ENCODE measurements at regions not wholly inside any gene's neighbourhood (a gene's known extent, or its start where the extent isn't known, plus 50 kb on each side); places are given as distances from the start of the nearest gene placed in this dataset.

DNA sequence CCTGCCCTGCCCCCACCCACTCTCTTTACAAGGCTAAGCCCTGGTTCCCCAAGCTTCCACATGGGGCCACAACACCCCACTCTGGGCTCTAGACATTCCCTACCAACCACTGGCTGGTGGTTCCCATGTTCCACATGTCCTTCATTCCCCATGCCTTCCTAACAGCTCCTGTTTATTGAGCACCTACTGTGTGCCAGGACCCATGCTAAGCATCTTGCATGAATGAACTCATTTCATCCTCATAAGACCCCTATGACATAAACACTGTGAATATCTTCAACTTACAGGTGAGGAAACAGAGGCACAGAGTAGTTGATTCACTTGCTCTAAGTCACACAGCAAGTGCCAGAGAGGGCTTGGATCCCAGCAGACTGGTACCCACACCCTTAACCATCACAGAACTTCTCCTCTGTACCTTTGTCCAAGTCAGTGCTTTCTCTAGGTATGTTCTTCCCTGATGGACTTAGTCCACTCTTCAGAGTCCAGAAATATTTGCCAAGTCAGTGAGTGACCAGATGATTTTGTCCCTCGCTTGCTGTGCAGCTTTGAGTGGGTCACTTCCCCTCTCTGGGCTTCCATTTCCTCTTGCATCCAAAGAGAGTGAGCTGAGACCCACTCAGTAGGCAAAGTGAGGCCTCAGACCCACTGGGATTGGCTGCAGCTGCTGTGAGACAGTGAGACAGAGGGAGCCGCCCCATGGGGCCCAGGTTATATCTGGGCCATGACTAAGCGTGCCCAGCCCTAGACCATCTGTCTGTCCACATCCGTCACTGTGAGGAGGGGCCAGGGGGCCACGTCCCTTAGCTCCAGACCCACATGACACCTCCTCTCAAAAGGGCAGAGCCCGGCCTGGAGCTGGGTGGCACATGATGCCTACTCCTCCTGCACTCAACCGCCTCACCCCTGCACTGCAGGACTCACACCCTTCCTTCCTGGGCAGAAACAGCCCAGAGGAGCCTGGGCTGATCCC is 132.4 kb downstream of the MN1 start:
- H3K4me1 ChIP-seq (ENCODE audit: low read length), result no peaks in the 10 kb centered on the region
- H4K20me1 ChIP-seq (ENCODE audit: insufficient read depth, low read length), result no peaks in the 10 kb centered on the region
- H3K9ac ChIP-seq (ENCODE audit: low read length), result no peak overlapping the region
- no peaks in the 10 kb centered on the region for H3F3A ChIP-seq (ENCODE audit: insufficient read depth, low read length)
- H2AFZ ChIP-seq (ENCODE audit: low read length), result no peak overlapping the region
- DNase-seq, result no peak
- H3K9me3 ChIP-seq (replicated peaks; ENCODE audit: insufficient read depth, low read length), result no peaks in the 10 kb centered on the region
- H3K4me2 ChIP-seq (ENCODE audit: low read depth, low read length), result no peak overlapping the region
- no peaks in the 10 kb centered on the region for H3K9me2 ChIP-seq (replicated peaks; ENCODE audit: insufficient read depth, low read length)
- no peaks in the 10 kb centered on the region for H3K79me2 ChIP-seq (ENCODE audit: low read length)
- peaks cover 65% of the 10 kb centered on the region for H3K27me3 ChIP-seq (replicated peaks; ENCODE audit: insufficient read depth, low read length)
- no peaks in the 10 kb centered on the region for H3K36me3 ChIP-seq (replicated peaks; ENCODE audit: insufficient read depth, low read length)
- TF ChIP-seq EZH2 (optimal IDR thresholded peaks at IDR 0.05; ENCODE audit: low read depth, low read length), result no peak
- TF ChIP-seq EZH2phosphoT487 (IDR thresholded peaks at IDR 0.05; ENCODE audit: low read length), result no peak
- TF ChIP-seq CTCF (IDR thresholded peaks at IDR 0.05; ENCODE audit: low read length), result no peak
- H3K4me3 ChIP-seq (ENCODE audit: low read length), result no peak overlapping the region
- no peak overlapping the region for H3K27ac ChIP-seq (ENCODE audit: low read length)

- H3K79me2 ChIP-seq (ENCODE audit: low read length), result no peaks in the 10 kb centered on the region
- H3K9me2 ChIP-seq (replicated peaks; ENCODE audit: insufficient read depth, low read length), result no peaks in the 10 kb centered on the region
- H3K4me3 ChIP-seq (ENCODE audit: low read length), result no peak overlapping the region
- no peak overlapping the region for H3K9ac ChIP-seq (ENCODE audit: low read length)
- peaks cover 65% of the 10 kb centered on the region for H3K27me3 ChIP-seq (replicated peaks; ENCODE audit: insufficient read depth, low read length)
- H3K36me3 ChIP-seq (replicated peaks; ENCODE audit: insufficient read depth, low read length), result no peaks in the 10 kb centered on the region
- no peaks in the 10 kb centered on the region for H3F3A ChIP-seq (ENCODE audit: insufficient read depth, low read length)
- no peak for DNase-seq
- no peak overlapping the region for H2AFZ ChIP-seq (ENCODE audit: low read length)
- no peak overlapping the region for H3K27ac ChIP-seq (ENCODE audit: low read length)
- TF ChIP-seq EZH2 (optimal IDR thresholded peaks at IDR 0.05; ENCODE audit: low read depth, low read length) (no peak), EZH2phosphoT487 (IDR thresholded peaks at IDR 0.05; ENCODE audit: low read length) (no peak), CTCF (IDR thresholded peaks at IDR 0.05; ENCODE audit: low read length) (no peak)
- no peak overlapping the region for H3K4me2 ChIP-seq (ENCODE audit: low read depth, low read length)
- H3K9me3 ChIP-seq (replicated peaks; ENCODE audit: insufficient read depth, low read length), result no peaks in the 10 kb centered on the region
- H4K20me1 ChIP-seq (ENCODE audit: insufficient read depth, low read length), result no peaks in the 10 kb centered on the region
- H3K4me1 ChIP-seq (ENCODE audit: low read length), result no peaks in the 10 kb centered on the region
These were observed 131.6 kb downstream of the MN1 start for GRCh38 chr22:27669798-27670599.

DNA sequence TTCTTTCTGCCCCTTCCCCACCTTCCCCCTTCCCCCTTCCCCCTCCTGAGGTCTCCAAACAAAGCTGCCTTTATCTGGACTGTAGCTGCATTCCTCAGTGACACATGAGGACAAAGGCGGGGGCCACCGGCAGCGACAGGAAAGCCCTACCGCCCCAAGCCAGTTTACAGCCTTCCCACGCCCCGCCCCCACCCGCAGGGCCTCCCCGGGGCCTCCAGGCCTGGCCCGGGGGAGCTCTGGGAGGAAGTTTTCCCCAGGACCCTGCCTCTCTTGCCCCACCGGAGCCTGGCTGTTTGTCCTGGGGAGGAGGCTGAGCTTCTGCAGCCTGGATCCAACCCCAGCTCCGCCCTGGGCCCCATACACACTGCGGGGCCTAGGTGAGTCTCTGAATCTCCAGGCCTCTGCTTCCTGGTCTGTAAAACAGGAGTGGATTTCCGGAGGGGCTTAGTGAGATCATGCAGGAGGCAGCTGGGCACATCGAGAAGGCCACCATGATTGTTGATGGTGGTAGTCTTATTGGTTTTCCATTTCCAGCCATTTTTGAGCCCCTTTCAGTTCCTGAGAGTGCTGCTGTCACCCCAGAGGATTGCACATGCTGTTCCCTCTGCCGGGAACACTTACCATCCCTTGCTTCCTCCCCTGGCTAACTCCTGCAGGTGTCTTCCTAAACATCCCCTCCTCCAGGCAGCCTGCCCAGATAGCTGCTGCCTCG is 130.7 kb downstream of the MN1 start:
- Histone ChIP-seq H3F3A (ENCODE audit: insufficient read depth, low read length) (no peaks in the 10 kb centered on the region), H2AFZ (ENCODE audit: low read length) (no peak overlapping the region), H4K20me1 (ENCODE audit: insufficient read depth, low read length) (no peaks in the 10 kb centered on the region), H3K36me3 (replicated peaks; ENCODE audit: insufficient read depth, low read length) (no peaks in the 10 kb centered on the region), H3K4me3 (ENCODE audit: low read length) (no peak overlapping the region), H3K79me2 (ENCODE audit: low read length) (no peaks in the 10 kb centered on the region), H3K9ac (ENCODE audit: low read length) (no peak overlapping the region), H3K4me2 (ENCODE audit: low read depth, low read length) (no peak overlapping the region), H3K27me3 (replicated peaks; ENCODE audit: insufficient read depth, low read length) (peaks cover 71% of the 10 kb centered on the region), H3K9me3 (replicated peaks; ENCODE audit: insufficient read depth, low read length) (no peaks in the 10 kb centered on the region), H3K27ac (ENCODE audit: low read length) (no peak overlapping the region), H3K9me2 (replicated peaks; ENCODE audit: insufficient read depth, low read length) (no peaks in the 10 kb centered on the region), H3K4me1 (ENCODE audit: low read length) (no peaks in the 10 kb centered on the region)
- no peak for DNase-seq
- TF ChIP-seq EZH2 (optimal IDR thresholded peaks at IDR 0.05; ENCODE audit: low read depth, low read length) (no peak), CTCF (IDR thresholded peaks at IDR 0.05; ENCODE audit: low read length) (no peak), EZH2phosphoT487 (IDR thresholded peaks at IDR 0.05; ENCODE audit: low read length) (no peak)

All from MM.1S (cell line).